Activated T-cell treated with anti-CD3 and anti-CD28 coated beads, Interleukin-2, amount 50 U/mL, for 48 hours (primary cell): ENCODE measurements at regions not wholly inside any gene's neighbourhood (a gene's known extent, or its start where the extent isn't known, plus 50 kb on each side); places are given as distances from the start of the nearest gene placed in this dataset.
"Not testable (repeated sequence)": the region's sequence is repeated elsewhere in the genome, so short reads cannot be mapped to it uniquely, and the experiment has no call there.

Source experiments
- DNase-seq, 2 experiments: peaks; one replicate each; pipeline ENCODE4 v3.0.0-alpha.2; 2020

GRCh38 chr20:29120575-29120974 lies 2136.9 kb upstream of the DEFB115 start:
- not testable (repeated sequence) for DNase-seq

GRCh38 chr20:29122784-29123183 lies 2134.7 kb upstream of the DEFB115 start:
- DNase-seq, result not testable (repeated sequence)

- no peak for DNase-seq
These were observed 2133.6 kb upstream of the DEFB115 start for GRCh38 chr20:29123861-29124260.
